Cardiac septum (tissue), 1 donor: ENCODE measurements at regions not wholly inside any gene's neighbourhood (a gene's known extent, or its start where the extent isn't known, plus 50 kb on each side); places are given as distances from the start of the nearest gene placed in this dataset.
"Not testable (repeated sequence)": the region's sequence is repeated elsewhere in the genome, so short reads cannot be mapped to it uniquely, and the experiment has no call there.

ENCODE experiments used
- DNase-seq: peaks from one replicate; pipeline ENCODE4 v3.0.0-alpha.2; 2020; ENCODE audit warnings: low spot score
- intact Hi-C: fragments of 100-400 bp; cut with DNase I; formaldehyde crosslinking; loops from one replicate; pipeline ENCODE4 v1.14.0; 2022
- donor health status: DM: no; HTN: no; CAD: no.

DNA sequence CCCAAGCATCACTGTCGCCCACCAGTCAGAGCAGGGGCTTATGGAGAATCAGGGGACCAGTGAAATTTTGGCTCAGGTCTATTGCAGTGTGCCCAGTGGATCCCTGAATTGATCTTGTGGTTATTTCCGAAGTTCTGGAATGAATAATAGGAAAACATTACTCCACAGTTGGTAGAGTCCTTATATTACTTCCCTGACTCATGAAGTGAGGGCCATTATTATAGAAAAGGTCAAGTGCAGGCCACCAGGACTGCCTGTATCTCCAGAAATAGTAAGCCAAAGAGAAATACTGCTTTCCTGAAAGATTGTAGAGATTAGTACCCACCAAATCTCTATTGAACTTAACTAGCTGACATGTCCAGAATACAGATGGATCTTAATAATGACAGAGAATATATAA is 335.0 kb downstream of the NPR3 start:
- DNase-seq: no peak
- intact Hi-C loops: no loop called here

DNA sequence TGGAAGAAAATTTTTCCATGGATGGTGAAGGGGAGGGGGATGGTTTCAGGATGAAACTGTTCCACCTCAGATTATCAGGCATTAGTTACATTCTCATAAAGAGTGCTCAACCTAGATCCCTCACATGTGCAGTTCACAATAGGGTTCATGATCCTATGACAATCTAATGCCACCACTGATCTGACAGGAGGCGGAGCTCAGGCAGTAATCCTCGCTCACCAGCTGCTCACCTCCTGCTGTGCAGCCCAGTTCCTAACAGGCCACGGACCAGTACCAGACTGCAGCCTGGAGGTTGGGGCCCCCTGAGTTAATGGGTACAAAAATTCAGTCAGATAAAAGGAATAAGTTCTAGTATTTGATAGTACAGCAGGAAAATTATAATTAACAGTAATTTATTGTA is 337.2 kb downstream of the NPR3 start:
- DNase-seq: no peak
- intact Hi-C loops: no loop called here

DNA sequence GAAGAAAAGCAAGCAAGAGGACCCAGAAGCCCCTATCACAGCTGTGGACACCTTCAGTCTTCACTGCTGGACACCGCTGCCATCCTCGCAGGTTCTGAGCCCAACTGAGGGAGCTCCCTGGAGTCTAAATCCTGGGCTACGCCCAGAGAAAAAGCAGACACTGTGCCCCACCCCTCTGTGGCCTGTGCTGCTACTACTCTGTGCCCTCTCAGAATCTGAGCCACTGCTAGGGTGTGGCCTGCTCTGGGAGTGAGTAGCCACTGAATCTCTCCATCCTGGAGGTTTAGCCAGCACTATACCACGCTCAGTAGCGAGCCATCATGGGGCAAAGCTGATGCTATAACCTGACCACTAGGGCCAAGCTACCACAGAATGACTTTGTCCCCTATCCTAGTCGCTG is 338.2 kb downstream of the NPR3 start:
- no peak for DNase-seq
- intact Hi-C loops: no loop called here

DNA sequence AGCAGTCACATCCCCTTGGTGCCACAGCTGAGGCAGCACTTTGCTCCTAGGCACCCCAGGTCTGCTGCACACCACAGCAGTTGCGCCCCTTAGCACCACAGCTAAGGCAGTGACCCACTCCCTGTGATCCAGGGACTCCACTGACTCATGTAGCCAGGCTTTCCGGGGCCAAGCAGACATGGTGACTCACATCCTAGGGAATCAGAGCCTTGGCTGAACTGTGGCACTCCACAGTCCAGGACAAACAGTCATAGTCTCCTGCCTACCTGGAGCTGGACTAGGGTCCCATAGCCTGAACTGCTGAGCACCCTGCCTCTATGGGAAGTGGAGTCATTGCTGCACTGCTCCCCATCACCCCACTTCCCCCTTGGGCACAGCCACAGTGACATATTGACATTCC is 338.7 kb downstream of the NPR3 start:
- DNase-seq: no peak
- intact Hi-C loops: no loop called here

DNA sequence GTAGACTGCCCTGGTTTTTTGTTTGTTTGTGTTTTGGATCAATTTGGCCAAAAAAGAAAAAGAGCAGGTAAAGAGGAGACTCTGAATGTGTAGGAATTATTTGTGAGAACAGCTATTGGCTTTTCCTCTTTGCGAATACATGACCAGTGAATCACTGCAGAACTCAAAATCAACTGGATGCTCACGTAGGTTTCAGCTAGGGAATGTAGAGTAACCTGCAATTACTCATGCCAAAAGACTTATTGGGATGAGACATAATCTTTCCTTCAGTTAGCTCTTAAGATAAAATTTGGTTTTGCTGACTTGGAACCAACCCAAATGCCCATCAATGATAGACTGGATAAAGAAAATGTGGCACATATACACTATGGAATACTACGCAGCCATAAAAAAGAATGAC is 348.0 kb downstream of the NPR3 start:
- no peak for DNase-seq

DNA sequence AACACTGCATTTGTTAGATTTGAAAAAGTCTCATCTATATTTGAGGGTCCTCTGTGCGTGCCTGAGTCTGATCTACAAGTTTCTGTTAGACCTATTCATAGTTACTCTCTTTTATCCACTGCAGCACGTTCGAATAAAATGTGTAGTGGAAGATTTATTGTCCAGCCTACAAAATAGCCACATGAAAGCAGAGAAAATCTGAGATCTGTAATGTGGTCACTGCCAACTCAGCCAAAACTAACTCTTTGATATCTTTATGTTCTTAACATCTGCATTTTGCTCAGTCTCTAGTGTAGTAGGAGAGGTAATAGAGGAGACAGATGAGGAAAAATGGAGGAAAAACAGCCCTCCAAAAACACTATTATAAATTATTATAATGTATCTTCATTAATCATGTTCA is 354.0 kb downstream of the NPR3 start:
- intact Hi-C loops: no loop called here
- DNase-seq: no peak

More for the DNA sequence above, 348.0 kb downstream of the NPR3 start:
- intact Hi-C loops: no loop called here

DNA sequence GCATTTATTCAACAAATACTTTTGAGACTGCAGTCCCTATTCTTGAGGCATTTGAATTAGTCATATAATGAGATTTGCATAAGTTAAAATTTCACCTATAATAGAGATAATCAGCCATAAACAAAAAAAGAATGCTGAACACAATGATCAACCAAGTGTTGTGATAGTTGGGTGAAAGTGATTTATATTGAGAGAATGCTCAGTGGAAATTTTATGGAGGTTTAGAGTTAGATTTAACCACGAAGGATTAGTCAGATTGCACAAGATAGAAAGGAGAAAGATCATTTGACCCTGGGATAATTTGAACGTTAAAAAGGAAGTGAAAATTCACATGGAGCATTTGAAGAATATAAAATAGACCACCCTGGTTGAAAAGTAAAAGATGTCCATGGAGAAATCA is 356.2 kb downstream of the NPR3 start:
- intact Hi-C loops: no loop called here
- DNase-seq: no peak

DNA sequence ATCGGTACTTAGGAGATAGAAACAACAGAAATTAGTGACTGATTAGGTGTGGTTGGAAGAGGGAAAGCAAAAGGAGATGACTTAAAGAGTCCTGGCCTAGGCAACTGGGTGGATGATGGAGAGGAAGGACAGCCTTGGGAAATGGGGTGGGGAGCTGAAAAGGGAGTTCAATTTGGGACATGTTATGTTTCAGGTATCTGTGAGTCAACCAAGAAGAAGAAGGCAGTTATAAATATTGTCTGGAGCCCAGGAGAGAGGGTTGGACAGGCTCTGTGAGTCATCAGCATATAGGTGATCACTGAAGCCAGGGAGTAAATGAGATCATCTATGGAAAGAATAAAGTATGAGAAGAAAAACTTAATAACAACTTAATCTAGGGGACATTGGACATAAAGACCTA is 357.7 kb downstream of the NPR3 start:
- intact Hi-C loops: no loop called here
- DNase-seq: no peak

DNA sequence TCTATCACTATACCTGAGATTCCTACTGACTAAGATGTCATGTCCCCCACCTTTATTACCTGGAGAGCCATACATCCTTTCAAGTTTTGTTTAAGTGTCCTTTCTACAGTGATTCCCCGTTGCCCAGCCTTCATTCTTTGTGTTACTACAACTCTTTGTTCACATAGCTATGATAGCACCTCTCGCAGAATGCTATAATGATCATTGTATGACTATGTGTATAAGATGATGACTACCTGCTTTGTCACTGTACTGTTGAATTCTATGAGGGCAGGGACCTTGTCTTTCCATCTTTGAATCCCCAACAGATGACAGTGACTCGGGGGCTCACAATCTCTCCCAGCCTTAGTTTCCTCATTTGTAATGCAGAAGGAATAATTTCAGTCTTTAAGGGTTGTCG is 361.2 kb downstream of the NPR3 start:
- intact Hi-C loops: no loop called here
- DNase-seq: no peak

DNA sequence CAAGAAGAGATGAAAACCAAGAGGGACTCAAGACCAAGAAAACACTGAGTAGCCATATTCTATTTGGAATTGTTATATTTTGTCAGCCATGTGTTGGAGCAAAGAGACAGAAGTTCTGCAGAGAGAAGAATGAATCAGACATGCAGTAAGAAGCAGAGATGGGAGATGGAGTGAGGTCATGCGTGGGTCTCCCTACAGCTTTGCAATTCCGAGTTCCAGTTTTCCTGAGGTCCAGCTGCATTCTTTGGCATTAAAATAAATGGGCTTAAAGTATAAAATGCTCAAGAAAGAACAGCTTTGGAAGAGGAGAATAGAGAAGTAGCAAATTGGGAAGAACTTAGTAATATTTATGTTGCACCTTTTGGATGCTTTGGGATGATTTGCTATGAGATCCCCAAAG is 361.6 kb downstream of the NPR3 start:
- DNase-seq: no peak
- intact Hi-C loops: no loop called here

DNA sequence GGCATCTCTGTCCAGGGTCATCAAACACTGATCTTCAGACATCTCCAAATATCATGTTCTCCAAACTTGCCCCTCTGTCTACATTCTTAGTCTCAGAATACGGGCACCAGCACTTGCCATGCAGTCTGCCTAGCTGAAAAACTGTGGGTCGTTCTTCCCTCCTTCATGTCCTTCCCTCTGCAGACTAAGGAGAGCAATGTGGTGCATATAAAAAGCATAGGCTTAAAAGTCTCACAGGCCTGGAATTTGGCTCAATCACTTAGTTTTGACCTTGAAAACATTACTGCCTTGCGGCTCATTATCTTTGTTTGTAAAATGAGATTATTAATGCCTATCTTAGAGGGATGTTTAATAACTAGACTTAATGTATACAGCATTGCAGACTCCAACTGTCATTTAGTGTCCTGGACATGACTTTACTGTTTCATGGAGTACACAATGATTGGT is 362.8 kb downstream of the NPR3 start:
- intact Hi-C loops: no loop called here

DNA sequence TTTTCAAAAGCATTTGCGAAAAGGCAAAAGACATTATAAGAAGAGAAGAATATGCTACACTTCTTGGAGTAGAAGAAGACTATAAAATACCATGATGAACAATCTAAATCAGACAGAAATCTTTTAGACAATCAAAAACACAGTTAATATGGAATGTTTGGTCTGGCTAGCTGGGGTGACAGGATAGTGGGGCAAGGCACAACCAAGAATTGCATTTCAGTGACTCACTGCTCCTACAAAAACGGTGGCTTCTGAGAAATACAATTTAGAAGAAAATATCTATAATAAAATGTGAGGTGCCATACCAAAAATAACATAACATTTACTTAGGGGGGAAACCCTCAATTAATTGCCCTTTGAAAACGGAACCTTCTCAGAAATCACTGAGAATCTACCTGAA is 363.4 kb downstream of the NPR3 start:
- intact Hi-C loops: no loop called here
- no peak for DNase-seq

More for the DNA sequence above, 362.8 kb downstream of the NPR3 start:
- DNase-seq: no peak

DNA sequence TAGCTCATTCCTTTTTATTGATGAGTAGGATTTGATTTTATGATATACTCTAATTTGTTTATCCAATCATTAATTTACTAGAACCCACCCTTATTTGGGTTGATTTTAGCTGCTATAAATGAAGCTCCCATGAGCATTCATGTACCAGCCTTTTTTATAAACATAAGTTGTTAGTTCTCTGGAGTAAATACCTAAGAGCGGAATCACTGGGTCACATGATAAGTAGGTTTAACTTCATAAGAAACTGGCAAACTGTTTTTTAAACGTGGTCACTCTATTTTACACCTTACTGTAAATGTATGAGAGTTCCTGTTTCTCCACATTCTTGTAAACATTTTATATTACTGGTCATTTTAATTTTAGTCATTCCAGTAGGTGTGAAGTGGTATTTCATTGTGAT is 364.6 kb downstream of the NPR3 start:
- intact Hi-C loops: no loop called here
- no peak for DNase-seq

DNA sequence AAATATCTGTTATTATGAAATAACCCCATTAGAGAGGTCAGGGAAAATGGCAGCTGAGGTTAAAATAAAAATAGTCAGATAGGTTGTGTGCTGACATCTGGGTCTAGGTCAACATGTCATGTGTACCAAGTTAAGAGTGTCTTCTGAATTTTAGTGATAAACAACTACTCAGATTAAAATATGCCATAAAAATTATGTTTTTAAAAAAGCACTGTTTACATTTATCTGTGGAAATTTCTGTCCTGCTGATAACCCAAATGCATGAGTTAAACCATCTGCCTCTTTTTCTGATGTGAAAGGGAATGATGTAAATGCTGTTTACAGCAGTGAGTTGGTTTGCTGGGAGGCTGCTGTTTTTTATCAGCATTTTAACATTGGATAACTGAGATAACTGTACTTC is 361.2 kb upstream of the TARS1 start:
- intact Hi-C loops: no loop called here
- DNase-seq: no peak

DNA sequence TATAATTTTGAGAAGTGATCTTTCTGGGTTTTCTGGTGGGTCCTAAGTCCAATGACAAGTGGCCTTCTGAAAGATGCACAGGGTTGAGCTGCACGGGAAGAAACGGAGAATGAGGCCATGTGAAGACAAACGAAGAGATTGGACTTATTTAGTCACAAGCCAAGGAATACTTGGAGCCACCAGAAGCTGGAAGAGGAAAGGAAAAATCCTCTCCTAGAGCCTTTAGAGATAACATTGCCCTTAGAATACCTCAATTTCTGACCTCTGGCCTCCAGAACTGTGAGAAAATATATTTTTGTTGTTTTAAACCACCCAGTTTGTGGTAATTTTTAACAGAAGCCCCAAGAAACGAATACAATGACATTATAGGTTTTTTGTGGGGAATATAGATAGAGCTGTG is 360.5 kb upstream of the TARS1 start:
- DNase-seq: no peak
- intact Hi-C loops: no loop called here

DNA sequence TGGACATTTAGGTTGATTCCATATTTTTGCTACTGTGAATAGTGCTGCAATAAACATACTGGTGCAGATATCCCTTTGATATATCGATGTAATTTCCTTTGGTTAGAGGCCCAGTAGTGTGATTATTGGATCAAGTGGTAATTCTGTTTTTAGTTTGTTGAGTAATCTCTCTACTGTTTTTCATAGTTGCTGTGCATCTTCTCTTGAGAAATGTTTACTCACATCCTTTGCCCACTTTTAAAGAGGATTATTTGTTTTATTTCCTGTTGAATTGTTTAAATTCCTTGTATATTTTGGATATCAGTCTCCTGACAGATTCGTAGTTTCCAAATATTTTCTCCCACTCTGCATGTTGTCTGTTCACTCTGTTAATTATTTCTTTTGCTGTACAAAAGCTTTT is 352.6 kb upstream of the TARS1 start:
- DNase-seq: no peak
- intact Hi-C loops: no loop called here

DNA sequence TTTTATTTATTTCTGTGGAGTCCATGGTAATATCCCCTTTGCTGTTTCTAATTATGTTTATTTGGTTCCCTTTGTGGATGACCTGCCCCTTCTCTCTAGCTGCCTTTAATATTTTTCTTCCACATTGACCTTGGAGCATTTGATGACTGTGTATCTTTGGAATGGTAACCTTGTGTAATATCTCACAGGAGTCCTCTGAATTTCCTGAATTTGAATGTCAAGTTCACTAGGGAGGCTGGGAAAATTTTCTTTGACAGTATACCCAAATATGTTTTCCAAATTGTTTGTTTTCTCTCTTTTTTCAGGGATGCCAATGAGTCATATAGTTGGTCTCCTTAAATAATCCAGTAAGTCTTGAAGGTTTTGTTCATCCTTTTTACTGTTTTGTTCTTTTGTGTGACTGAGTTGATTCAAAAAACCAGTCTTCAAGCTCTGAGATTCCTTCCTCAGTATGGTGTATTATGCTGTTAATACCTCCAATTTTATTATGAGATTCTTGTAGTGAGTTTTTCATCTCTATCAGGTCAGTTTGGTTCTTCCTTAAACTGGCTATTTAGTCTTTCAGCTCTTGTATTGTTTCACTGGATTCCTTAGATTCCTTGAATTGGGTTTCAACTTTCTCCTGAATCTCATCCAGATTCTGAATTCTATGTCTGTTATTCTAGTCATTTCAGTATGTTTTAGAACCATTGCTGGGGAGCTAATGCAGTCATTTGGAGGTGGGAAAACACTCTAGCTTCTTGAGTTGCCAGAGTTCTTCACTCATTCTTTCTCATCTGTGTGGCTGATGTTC is 349.0 kb upstream of the TARS1 start:
- intact Hi-C loops: no loop called here
- DNase-seq: no peak

DNA sequence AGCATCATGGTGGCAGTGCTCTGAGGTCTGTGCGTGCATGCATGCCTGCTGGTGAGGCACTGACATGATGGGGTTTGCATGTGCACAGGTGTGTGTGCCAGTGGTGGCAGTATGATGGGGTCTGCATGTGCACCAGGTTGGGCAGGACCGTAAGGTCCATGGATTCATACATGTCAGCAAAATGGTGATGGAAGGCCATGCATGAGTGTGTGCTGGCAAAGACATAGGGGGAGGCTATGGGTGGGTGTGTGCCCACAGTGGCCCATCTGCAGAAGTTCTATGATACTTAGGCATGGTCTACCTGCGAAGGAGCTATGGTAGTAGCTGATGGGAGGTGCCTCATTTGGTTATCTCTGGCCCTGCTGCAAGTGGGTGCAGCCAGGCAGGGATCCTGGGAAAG is 348.0 kb upstream of the TARS1 start:
- DNase-seq: no peak
- intact Hi-C loops: no loop called here

DNA sequence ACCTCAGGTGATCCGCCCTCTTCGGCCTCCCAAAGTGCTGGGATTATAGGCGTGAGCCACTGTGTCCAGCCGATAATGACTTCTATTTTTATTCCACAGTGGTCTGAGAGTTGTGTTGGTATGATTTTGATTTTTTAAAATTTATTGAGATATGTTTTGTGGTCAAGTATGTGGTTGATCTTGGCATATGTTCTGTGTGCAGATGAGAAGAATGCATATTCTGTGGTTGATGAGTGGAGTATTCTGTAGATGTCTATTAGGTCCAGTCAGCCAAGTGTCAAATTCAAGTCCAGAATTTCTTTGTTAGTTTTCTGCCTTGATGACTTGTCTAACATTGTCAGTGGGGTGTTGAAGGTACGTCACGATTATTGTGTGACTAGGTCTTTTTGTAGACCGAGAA is 338.2 kb upstream of the TARS1 start:
- intact Hi-C loops: no loop called here

DNA sequence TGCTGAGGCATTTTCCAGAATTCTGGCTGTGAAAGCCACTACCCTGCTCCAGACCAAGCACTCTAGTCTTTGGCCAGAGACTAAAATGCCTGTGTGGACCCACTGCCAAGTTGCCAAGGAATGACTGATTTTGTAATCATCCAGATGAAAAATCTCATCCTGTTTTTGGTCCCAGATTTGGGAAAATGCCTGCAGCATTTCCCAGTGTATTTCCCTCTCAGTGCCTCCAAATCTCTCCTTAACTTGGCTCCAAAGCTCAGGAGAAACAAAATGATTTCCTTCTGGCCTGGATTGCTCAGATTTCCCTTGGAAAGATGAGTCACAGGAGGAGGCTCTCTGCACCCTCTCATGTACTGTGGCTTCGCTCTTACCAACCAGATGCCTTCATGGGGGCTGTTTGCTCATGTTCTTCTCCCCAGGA is 335.2 kb upstream of the TARS1 start:
- DNase-seq: no peak
- intact Hi-C loops: no loop called here

More for the DNA sequence above, 338.2 kb upstream of the TARS1 start:
- DNase-seq: no peak

DNA sequence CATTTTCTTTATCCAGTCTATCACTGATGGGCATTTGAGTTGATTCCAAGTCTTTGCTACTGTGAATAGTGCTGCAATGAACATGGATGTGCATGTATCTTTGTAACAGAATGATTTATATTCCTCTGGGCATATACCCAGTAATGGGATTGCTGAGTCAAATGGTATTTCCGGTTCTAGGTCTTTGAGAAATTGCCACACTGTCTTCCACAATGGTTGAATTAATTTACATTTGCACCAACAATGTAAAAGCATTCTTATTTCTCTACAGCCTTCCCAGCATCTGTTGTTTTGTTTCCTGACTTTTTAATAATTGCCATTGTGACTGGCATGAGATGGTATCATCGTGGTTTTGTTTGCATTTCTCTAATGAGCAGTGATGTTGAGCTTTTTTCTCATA is 330.3 kb upstream of the TARS1 start:
- DNase-seq: not testable (repeated sequence)

DNA sequence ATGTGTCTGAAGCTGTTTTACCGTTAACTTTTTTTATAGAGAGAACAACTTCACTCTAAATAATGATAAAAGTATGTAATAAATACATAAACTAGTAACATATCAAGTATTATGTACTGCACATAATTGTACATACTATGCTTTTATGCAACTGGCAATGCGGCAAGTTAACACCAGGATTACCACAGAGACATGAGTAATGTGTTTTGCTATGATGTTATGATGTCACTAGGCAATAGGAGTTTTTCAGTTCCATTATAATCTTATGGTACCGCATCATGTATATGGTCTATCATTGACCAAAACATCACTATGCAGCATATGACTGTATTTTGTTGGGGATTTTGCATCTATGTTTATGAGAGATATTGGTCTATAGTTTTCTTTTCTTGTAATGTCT is 326.4 kb upstream of the TARS1 start:
- intact Hi-C loops: no loop called here
- DNase-seq: no peak

More for the DNA sequence above, 330.3 kb upstream of the TARS1 start:
- intact Hi-C loops: not testable (repeated sequence)
